ENCODE measurements at regions not wholly inside any gene's neighbourhood (a gene's known extent, or its start where the extent isn't known, plus 50 kb on each side); places are given as distances from the start of the nearest gene placed in this dataset.

DNA sequence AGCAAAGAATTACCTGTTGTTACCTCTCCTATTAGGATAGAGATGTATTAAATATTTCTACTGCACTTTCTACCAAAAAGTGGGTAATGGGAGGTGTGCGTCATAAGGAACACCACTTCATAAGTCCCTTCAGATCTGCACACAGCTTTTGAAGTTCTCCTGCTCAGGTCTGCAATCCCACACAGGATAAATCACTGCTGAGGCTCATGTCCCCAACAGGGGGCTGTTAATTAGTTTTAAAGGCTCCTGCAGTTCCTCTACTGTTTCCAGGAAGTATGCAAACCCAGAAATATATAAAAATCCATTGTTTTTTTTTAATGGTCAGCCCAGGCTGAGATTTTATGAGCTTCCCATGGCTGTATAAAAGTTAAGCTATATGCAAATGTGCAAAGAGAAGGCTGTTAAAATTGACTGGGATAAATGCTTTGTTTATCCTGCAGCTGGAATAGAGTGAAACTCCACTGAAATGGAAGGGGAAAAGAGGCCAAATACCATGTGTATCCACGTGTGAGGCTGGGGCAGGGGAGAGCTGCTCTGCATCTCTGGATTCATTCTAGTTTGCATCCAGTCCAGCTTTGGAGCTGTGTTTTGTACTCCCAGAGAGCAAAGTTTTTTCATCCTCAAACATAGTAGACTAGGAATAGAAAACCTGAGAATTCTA lies 903.7 kb downstream of the TDRD15 start:
- Histone ChIP-seq H3K4me1 (ENCODE audit: insufficient read depth) (no peaks in the 10 kb centered on the region), H3K9me3 (no peaks in the 10 kb centered on the region), H3K36me3 (no peaks in the 10 kb centered on the region), H3K4me3 (no peak overlapping the region), H3K27ac (no peak overlapping the region), H3K27me3 (no peaks in the 10 kb centered on the region)
- 47 to 58% (median 53%) methylated on average over 2 of the region's 2 CpGs for WGBS, 3 donors
- intact Hi-C loops (cut with DNase I), result no loop called here
- no peak for TF ChIP-seq POLR2A (IDR thresholded peaks at IDR 0.05)
- TF ChIP-seq, protein P1, sequence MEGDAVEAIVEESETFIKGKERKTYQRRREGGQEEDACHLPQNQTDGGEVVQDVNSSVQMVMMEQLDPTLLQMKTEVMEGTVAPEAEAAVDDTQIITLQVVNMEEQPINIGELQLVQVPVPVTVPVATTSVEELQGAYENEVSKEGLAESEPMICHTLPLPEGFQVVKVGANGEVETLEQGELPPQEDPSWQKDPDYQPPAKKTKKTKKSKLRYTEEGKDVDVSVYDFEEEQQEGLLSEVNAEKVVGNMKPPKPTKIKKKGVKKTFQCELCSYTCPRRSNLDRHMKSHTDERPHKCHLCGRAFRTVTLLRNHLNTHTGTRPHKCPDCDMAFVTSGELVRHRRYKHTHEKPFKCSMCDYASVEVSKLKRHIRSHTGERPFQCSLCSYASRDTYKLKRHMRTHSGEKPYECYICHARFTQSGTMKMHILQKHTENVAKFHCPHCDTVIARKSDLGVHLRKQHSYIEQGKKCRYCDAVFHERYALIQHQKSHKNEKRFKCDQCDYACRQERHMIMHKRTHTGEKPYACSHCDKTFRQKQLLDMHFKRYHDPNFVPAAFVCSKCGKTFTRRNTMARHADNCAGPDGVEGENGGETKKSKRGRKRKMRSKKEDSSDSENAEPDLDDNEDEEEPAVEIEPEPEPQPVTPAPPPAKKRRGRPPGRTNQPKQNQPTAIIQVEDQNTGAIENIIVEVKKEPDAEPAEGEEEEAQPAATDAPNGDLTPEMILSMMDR (IDR thresholded peaks at IDR 0.05), result no peak
- no peak for TF ChIP-seq EP300 (IDR thresholded peaks at IDR 0.05)
- DNase-seq, result no peak

DNA sequence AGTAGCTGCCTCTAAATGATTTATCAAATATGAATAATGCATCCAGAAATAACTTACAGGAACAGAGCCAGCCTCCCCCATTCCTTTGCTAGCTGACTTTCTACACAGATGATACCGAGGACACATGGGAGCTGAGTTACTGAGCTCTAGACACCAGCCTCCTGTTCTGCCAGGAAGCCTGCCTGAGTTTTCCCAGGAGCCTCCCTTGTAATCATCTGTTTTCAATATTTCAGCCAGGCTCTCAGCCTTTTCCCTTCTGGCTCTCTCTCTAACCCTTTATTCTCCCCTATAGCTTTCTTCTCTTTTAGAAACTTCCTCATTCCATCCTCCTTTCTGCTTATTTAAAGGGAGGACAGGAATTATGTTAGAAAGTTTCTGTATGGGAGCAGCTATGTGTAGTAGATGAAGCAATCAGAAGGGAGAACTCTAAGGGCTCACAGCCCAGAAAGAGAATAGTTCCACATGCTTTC lies 911.6 kb downstream of the TDRD15 start:
- TF ChIP-seq EP300 (IDR thresholded peaks at IDR 0.05) (no peak), POLR2A (IDR thresholded peaks at IDR 0.05) (no peak)
- TF ChIP-seq, protein P1 (IDR thresholded peaks at IDR 0.05), result no peak
- peaks cover 3% of the 10 kb centered on the region for H3K4me1 ChIP-seq (ENCODE audit: insufficient read depth)
- intact Hi-C loops (cut with DNase I), result no loop called here
- H3K4me3 ChIP-seq, result no peak overlapping the region
- peak in 3 of 5 donors; percentile 7 to 13 (median 11) for DNase-seq
- WGBS, 3 donors, result 3 to 5% (median 4%) methylated on average over 1 of the region's 1 CpG
- H3K27ac ChIP-seq, result no peak overlapping the region
- no peaks in the 10 kb centered on the region for H3K36me3 ChIP-seq
- H3K27me3 ChIP-seq, result no peaks in the 10 kb centered on the region
- no peaks in the 10 kb centered on the region for H3K9me3 ChIP-seq

DNA sequence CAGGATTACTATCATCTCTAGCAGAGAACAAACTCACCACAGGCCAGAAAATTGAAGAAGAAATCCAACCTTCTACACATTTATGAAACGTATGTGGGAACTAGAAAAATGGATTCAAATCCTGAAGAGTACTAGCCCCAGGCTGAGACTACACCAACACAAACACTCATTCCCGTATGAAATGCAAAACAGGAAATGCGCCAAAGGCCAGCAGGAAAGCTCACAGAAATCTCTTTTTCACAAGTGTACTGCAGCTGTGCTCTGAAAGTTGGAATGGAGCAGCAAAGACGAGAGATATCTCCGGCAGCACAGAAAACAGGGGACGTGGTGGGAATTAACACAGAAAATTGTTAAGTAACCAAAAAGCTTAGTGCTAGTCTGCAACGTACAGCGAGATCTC lies 913.5 kb downstream of the TDRD15 start:
- TF ChIP-seq, protein P1 (IDR thresholded peaks at IDR 0.05), result no peak
- TF ChIP-seq EP300 (IDR thresholded peaks at IDR 0.05) (no peak), POLR2A (IDR thresholded peaks at IDR 0.05) (no peak)
- Histone ChIP-seq H3K4me3 (no peak overlapping the region), H3K27ac (no peak overlapping the region), H3K27me3 (no peaks in the 10 kb centered on the region), H3K36me3 (no peaks in the 10 kb centered on the region), H3K9me3 (no peaks in the 10 kb centered on the region), H3K4me1 (ENCODE audit: insufficient read depth) (peaks cover 3% of the 10 kb centered on the region)
- intact Hi-C loops (cut with DNase I), result no loop called here
- DNase-seq, result peak; percentile 13 to 47 (median 20)
- WGBS, 3 donors, result 6 to 12% (median 6%) methylated on average over 8 of the region's 8 CpGs

DNA sequence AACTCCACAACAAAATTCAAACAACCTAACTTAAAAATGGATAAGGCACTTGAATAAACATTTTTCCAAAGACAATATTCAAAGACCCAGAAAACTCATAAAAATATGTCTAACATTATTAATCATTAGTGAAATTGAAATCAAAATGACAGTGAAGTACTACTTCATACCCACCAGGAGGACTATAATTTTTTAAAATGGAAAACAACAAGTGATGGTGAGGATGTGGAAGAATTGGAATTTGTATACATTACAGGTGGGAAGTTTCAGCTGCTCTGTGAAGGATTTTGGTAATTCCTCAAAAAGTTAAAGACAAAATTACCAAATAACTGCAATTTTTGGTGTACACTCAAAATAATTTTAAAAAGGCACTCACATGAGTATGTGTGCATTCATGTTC lies 920.0 kb downstream of the TDRD15 start:
- no peak for DNase-seq
- H3K4me3 ChIP-seq, result no peak overlapping the region
- no peaks in the 10 kb centered on the region for H3K27me3 ChIP-seq
- intact Hi-C loops (cut with DNase I), result no loop called here
- H3K4me1 ChIP-seq (ENCODE audit: insufficient read depth), result no peaks in the 10 kb centered on the region
- no peaks in the 10 kb centered on the region for H3K9me3 ChIP-seq
- TF ChIP-seq, protein P1 (IDR thresholded peaks at IDR 0.05), result no peak
- TF ChIP-seq POLR2A (IDR thresholded peaks at IDR 0.05) (no peak), EP300 (IDR thresholded peaks at IDR 0.05) (no peak)
- no peak overlapping the region for H3K27ac ChIP-seq
- no peaks in the 10 kb centered on the region for H3K36me3 ChIP-seq

Measured in ovary (tissue), 7 donors.